Fibroblast of villous mesenchyme (primary cell): ENCODE measurements at regions not wholly inside any gene's neighbourhood (a gene's known extent, or its start where the extent isn't known, plus 50 kb on each side); places are given as distances from the start of the nearest gene placed in this dataset.

Experiments used
- DNase-seq: peaks from one replicate; pipeline ENCODE4 v3.0.0-alpha.2; 2010; ENCODE audit warnings: low read depth
- H3K4me3 ChIP-seq: 2 replicates; pipeline ENCODE4 v1.5.1; 2011; ENCODE audit warnings: low read depth, mild to moderate bottlenecking, low read length
- TF ChIP-seq, protein P1 (sequence below): IDR thresholded peaks from 2 replicates; pipeline ENCODE4 v1.5.1; 2012; ENCODE audit warnings: low read depth, mild to moderate bottlenecking, low read length; ENCODE audit not compliant: insufficient read depth

DNA sequence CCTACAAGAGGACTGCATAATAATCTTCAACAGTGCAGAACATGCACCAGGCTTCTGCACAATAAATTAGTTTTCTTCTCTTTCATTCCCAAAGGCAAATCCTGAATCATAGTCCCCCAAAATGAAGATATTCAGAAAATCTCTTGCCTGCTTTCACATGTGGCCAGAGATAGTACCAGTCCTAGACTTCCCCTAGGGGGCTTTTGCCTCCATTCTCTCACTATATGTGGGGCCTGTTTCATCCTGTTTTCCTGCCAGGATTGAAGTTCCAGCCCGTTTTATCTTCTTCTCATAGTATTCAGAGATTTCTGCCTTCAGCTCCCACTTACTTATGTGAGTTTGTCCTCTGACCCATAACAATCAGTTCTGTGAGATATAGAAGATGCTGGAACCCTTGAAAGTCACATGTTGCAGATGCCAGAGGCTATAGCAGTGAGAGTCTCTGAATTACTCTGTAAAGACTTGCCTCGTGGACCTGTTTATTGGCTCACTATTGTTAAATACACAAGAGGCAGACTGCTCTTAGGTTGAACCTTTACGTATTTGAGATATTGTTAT is 421.9 kb upstream of the PCDH9 start:
- no peak overlapping the region for H3K4me3 ChIP-seq
- TF ChIP-seq, protein P1, sequence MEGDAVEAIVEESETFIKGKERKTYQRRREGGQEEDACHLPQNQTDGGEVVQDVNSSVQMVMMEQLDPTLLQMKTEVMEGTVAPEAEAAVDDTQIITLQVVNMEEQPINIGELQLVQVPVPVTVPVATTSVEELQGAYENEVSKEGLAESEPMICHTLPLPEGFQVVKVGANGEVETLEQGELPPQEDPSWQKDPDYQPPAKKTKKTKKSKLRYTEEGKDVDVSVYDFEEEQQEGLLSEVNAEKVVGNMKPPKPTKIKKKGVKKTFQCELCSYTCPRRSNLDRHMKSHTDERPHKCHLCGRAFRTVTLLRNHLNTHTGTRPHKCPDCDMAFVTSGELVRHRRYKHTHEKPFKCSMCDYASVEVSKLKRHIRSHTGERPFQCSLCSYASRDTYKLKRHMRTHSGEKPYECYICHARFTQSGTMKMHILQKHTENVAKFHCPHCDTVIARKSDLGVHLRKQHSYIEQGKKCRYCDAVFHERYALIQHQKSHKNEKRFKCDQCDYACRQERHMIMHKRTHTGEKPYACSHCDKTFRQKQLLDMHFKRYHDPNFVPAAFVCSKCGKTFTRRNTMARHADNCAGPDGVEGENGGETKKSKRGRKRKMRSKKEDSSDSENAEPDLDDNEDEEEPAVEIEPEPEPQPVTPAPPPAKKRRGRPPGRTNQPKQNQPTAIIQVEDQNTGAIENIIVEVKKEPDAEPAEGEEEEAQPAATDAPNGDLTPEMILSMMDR = no peak

DNA sequence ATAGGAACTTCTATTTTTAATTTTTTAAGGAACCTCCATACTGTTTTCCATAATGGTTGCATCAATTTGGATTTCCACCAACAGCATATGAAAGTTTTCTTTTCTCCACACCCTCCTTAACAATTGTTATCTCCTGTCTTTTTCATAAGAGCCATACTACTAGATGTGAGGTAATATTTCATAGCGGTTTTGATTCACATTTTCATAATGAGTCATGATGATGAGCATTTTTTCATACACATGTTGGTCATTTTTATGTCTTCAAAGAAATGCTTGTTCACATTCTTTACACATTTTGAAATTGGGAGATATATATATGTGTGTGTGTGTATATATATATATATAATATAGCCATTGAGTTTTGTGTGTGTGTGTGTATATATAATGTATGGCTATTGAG is 420.3 kb upstream of the PCDH9 start:
- H3K4me3 ChIP-seq = no peak overlapping the region
- DNase-seq = no peak
- TF ChIP-seq, protein P1 = no peak

More for the DNA sequence above, 421.9 kb upstream of the PCDH9 start:
- no peak for DNase-seq

DNA sequence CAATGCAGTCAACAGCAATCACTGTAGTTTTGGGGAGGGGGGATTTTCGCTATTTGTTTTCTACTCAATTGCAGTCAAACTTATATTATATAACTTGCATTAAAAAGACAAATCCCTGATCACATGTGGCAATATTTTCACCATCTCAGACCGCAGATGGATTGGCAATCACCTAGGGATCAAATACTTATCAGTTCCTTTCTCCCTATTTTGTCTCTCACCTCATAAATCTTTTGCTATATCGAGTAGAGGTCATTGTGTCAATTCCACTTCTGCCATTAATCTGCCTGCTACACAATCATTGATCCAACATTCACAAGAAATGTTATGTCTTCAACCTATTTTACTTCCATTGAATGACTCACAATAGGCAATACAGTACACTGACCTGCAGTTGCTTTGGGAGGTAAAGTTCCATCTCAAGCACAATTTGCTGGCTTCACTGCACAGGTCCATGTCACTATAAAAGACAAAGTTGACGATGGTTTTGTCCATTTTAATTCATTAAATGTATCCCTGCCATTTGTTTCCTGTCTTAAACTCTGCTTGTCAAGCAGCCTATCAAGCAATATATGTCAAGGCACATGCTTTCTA is 415.8 kb upstream of the PCDH9 start:
- TF ChIP-seq, protein P1 = no peak
- DNase-seq = no peak
- H3K4me3 ChIP-seq = no peak overlapping the region

DNA sequence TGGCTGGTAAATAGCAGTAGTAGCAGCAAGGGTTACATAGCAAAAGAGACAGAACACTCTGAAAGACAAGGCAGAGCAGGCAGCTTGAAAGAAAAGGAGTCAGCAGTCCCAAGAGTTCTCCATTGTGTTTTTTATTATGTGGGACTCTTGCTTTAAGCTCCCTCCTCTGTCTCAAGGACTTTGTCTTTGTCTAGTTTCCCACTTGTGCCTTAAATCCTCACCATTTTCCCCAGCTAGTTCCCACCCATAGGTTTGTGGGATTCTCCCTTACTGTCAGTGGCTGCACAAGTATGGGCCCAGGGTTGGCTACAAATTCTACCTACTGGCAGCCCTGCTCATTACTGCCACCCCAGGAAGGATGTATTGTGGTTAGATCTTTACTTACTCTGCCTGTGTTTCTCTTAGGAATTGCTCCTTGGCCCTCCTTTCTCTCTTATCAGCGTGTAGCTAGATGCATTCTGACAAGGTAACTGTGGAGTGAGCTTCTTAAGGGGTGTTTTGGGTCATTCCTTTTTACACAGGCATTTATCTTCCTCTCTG is 413.4 kb upstream of the PCDH9 start:
- DNase-seq = no peak
- TF ChIP-seq, protein P1 = no peak

DNA sequence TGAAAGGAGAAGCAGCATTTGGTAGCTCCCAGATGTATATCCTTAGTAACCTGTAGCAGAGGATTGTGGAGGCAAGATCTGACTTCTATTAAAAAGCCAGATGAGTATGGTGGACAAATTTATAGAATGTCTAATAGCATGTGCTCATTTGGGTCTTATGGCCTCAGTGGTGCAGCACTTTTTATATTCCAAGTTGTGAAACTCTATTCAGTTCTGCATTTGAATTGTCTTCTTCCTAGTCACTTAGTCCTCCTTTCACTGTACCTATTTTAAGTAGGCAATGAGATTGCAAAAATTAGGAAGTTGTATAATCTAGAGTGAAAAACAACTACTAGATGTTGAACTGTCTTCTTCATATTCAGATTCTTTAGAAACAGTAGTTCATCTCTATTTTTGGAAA is 412.5 kb upstream of the PCDH9 start:
- no peak for DNase-seq
- H3K4me3 ChIP-seq = no peak overlapping the region
- TF ChIP-seq, protein P1 = no peak

More for the DNA sequence above, 413.4 kb upstream of the PCDH9 start:
- H3K4me3 ChIP-seq = no peak overlapping the region

DNA sequence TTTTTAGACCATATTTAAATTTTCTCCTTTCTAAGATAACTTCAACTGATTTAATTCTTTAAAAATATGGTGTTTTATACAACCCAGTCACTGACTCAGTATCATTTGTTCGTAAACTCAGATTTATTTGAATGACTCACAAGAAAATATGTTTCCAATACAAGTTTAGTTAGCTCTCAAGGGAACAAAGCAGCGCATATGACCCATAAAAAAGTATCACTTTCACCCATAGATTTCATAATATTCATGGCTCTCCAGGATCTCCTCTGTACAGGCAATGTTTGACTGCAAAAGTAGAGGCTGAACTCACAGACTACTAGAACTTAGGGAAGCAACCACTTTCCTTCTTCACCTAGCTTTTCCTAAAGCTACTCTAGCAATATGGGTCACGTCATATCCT is 405.6 kb upstream of the PCDH9 start:
- TF ChIP-seq, protein P1 = no peak
- DNase-seq = peak; percentile 2
- H3K4me3 ChIP-seq = no peak overlapping the region
